Keratinocyte (primary cell): ENCODE measurements at regions not wholly inside any gene's neighbourhood (a gene's known extent, or its start where the extent isn't known, plus 50 kb on each side); places are given as distances from the start of the nearest gene placed in this dataset.
A peak's percentile ranks its signal among the peaks of the same experiment; 100 is the strongest.

ENCODE experiments used
- DNase-seq: peaks from one replicate; pipeline ENCODE4 v3.0.0-alpha.2; 2011; ENCODE audit warnings: low read depth, missing footprints, low spot score
- FAIRE-seq: peaks from 2 replicates; lab custom pipeline; 2011; peaks lifted over from hg19 to GRCh38; lab: Jason Lieb, UNC
- H2AFZ ChIP-seq: 2 replicates; pipeline ENCODE4 v1.6.0; 2012; ENCODE audit warnings: low read length, control low read depth, inconsistent platforms; ENCODE audit not compliant: control insufficient read depth
- H3K27ac ChIP-seq: 2 replicates; pipeline ENCODE4 v1.5.1; 2011; ENCODE audit warnings: low read length; ENCODE audit not compliant: control insufficient read depth, insufficient read depth
- H3K27me3 ChIP-seq: 3 replicates; pipeline ENCODE4 v1.6.0; 2011; ENCODE audit warnings: low read length; ENCODE audit not compliant: control insufficient read depth, insufficient read depth; ENCODE audit errors: extremely low read depth
- H3K36me3 ChIP-seq, 2 experiments: 2 replicates in 1 of 2; 3 replicates in 1 of 2; pipeline ENCODE4 v1.5.1; 2011; ENCODE audit warnings: low read length in 2 of 2, mild to moderate bottlenecking in 1 of 2; ENCODE audit not compliant: control insufficient read depth in 2 of 2, insufficient read depth in 2 of 2; ENCODE audit errors: extremely low read depth in 1 of 2
- H3K4me1 ChIP-seq: 3 replicates; pipeline ENCODE4 v1.5.1; 2011; ENCODE audit warnings: low read length; ENCODE audit not compliant: control insufficient read depth, insufficient read depth; ENCODE audit errors: extremely low read depth
- H3K4me2 ChIP-seq: 3 replicates; pipeline ENCODE4 v1.6.0; 2011; ENCODE audit warnings: low read depth, low read length; ENCODE audit not compliant: control insufficient read depth, insufficient read depth; ENCODE audit errors: extremely low read depth
- H3K4me3 ChIP-seq, 3 experiments: fragments of 200-600 bp in 1 of 3; sonication (generic) in 1 of 3; 2 replicates in 2 of 3; 3 replicates in 1 of 3; pipeline ENCODE4 v1.5.1; 2011 to 2016; ENCODE audit warnings: low read length in 3 of 3, mild to moderate bottlenecking in 3 of 3, control low read depth in 2 of 3, inconsistent platforms in 1 of 3, low read depth in 1 of 3, mixed read lengths in 1 of 3, mixed run types in 1 of 3, moderate library complexity in 1 of 3; ENCODE audit not compliant: control insufficient read depth in 2 of 3, insufficient read depth in 2 of 3; ENCODE audit errors: extremely low read depth in 1 of 3
- H3K79me2 ChIP-seq: 2 replicates; pipeline ENCODE4 v1.6.0; 2012; ENCODE audit warnings: low read length; ENCODE audit not compliant: control insufficient read depth, insufficient read depth
- H3K9ac ChIP-seq: 3 replicates; pipeline ENCODE4 v1.6.0; 2011; ENCODE audit warnings: low read length; ENCODE audit not compliant: control insufficient read depth, insufficient read depth; ENCODE audit errors: extremely low read depth
- H3K9me1 ChIP-seq: 3 replicates; pipeline ENCODE4 v1.6.0; 2011; ENCODE audit warnings: low read length; ENCODE audit not compliant: control insufficient read depth, insufficient read depth; ENCODE audit errors: extremely low read depth
- H3K9me3 ChIP-seq: 2 replicates; pipeline ENCODE4 v1.5.1; 2012; ENCODE audit warnings: low read depth, low read length; ENCODE audit not compliant: control insufficient read depth
- H4K20me1 ChIP-seq: 3 replicates; pipeline ENCODE4 v1.6.0; 2011; ENCODE audit warnings: low read length; ENCODE audit not compliant: control insufficient read depth, insufficient read depth; ENCODE audit errors: extremely low read depth
- EZH2 ChIP-seq: IDR thresholded peaks from one replicate; pipeline ENCODE4 v1.6.1; 2012; ENCODE audit warnings: inconsistent platforms, mild to moderate bottlenecking, low read length, moderate library complexity
- dilution Hi-C: fragments of 300-500 bp; cut with MboI; formaldehyde crosslinking; loops from one replicate; pipeline ENCODE4 v1.7.0; 2020; ENCODE audit warnings: low sequenced_read_pairs; ENCODE audit not compliant: extremely low pct_ligation_motif_present
- TF ChIP-seq, protein P1 (sequence below), 3 experiments: IDR thresholded peaks in 1 of 3; conservative IDR thresholded peaks in 1 of 3; optimal IDR thresholded peaks in 1 of 3; 2 replicates in 2 of 3; 3 replicates in 1 of 3; pipeline versions ENCODE3 to v1.5.1; 2011; ENCODE audit warnings: low read length in 3 of 3, mild to moderate bottlenecking in 3 of 3, moderate library complexity in 2 of 3, control low read depth in 1 of 3, inconsistent platforms in 1 of 3; ENCODE audit not compliant: insufficient read depth in 2 of 3; ENCODE audit errors: extremely low read depth in 1 of 3

DNA sequence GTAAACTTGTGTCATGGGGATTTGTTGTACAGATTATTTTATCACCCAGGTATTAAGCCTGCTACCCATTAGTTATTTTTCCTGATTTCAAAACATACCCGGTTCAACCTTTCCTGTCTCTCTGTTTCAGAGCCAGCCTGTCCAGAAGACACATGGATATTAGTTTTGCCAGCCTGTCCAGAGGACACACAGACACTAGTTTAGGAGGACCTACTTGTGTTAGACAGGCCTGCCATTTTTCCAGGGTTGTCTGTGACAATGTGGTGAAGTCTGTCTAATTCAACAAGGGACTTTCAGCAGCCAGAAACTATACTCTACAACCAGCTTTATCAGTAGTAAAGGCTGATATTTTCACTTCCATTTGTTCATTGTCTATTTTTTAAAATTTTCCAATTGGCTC lies 56.1 kb upstream of the DCC start:
- no peaks in the 10 kb centered on the region for H3K79me2 ChIP-seq
- H3K9me3 ChIP-seq, result no peaks in the 10 kb centered on the region
- peaks cover 2% of the 10 kb centered on the region for H3K4me1 ChIP-seq
- no peaks in the 10 kb centered on the region for H3K36me3 ChIP-seq
- no peak for FAIRE-seq
- no peaks in the 10 kb centered on the region for H3K9me1 ChIP-seq
- H2AFZ ChIP-seq, result no peak overlapping the region
- DNase-seq, result no peak
- H3K4me2 ChIP-seq, result no peak overlapping the region
- H4K20me1 ChIP-seq, result no peaks in the 10 kb centered on the region
- dilution Hi-C loops, result no loop called here
- H3K27ac ChIP-seq, result no peak overlapping the region
- H3K27me3 ChIP-seq, result no peaks in the 10 kb centered on the region
- TF ChIP-seq, protein P1, sequence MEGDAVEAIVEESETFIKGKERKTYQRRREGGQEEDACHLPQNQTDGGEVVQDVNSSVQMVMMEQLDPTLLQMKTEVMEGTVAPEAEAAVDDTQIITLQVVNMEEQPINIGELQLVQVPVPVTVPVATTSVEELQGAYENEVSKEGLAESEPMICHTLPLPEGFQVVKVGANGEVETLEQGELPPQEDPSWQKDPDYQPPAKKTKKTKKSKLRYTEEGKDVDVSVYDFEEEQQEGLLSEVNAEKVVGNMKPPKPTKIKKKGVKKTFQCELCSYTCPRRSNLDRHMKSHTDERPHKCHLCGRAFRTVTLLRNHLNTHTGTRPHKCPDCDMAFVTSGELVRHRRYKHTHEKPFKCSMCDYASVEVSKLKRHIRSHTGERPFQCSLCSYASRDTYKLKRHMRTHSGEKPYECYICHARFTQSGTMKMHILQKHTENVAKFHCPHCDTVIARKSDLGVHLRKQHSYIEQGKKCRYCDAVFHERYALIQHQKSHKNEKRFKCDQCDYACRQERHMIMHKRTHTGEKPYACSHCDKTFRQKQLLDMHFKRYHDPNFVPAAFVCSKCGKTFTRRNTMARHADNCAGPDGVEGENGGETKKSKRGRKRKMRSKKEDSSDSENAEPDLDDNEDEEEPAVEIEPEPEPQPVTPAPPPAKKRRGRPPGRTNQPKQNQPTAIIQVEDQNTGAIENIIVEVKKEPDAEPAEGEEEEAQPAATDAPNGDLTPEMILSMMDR (optimal IDR thresholded peaks at IDR 0.05 in 1 of 3, IDR thresholded peaks at IDR 0.05 in 1 of 3, conservative IDR thresholded peaks at IDR 0.05 in 1 of 3; ENCODE audit: extremely low read depth in 1 of 3, insufficient read depth in 2 of 3, low read length in 3 of 3), result no peak
- TF ChIP-seq EZH2, result no peak
- H3K4me3 ChIP-seq, result no peak overlapping the region
- no peak overlapping the region for H3K9ac ChIP-seq

DNA sequence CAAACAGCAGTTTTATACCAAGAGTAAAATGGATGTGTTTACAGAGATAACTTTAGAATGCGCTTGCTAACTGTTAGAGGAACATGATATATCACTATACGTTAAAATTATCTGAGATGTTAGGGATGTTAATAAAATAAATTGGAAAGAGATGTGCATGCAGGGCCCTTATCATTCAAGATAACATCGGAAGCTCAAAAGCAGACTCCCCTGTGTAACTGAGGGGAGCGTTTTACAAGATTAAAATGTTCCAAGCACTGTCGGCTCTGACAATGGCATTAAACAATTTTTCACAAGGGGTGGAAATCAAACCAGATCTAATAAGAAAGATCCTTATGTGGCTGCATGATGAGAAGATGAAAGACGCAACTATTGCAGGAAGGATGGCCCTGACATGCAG lies 53.3 kb upstream of the DCC start:
- Histone ChIP-seq H4K20me1 (no peaks in the 10 kb centered on the region), H3K27me3 (no peaks in the 10 kb centered on the region), H3K79me2 (no peaks in the 10 kb centered on the region), H3K36me3 (no peaks in the 10 kb centered on the region), H3K9me1 (no peaks in the 10 kb centered on the region), H3K4me1 (peaks cover 2% of the 10 kb centered on the region), H3K9ac (no peak overlapping the region), H3K9me3 (no peaks in the 10 kb centered on the region), H3K27ac (no peak overlapping the region), H2AFZ (peak overlapping the region; percentile 30), H3K4me2 (no peak overlapping the region), H3K4me3 (no peak overlapping the region)
- TF ChIP-seq EZH2, result no peak
- TF ChIP-seq, protein P1 (optimal IDR thresholded peaks at IDR 0.05 in 1 of 3, IDR thresholded peaks at IDR 0.05 in 1 of 3, conservative IDR thresholded peaks at IDR 0.05 in 1 of 3; ENCODE audit: extremely low read depth in 1 of 3, insufficient read depth in 2 of 3, low read length in 3 of 3), result no peak
- FAIRE-seq (no peak), DNase-seq (no peak)
- dilution Hi-C loops, result no loop called here
